Lower leg skin (tissue), 3 donors: ENCODE measurements at regions not wholly inside any gene's neighbourhood (a gene's known extent, or its start where the extent isn't known, plus 50 kb on each side); places are given as distances from the start of the nearest gene placed in this dataset.
"Not testable (repeated sequence)": the region's sequence is repeated elsewhere in the genome, so short reads cannot be mapped to it uniquely, and the experiment has no call there.

ENCODE experiments used
- POLR2A ChIP-seq, 2 donors: fragments of 450-650 bp; IDR thresholded peaks; one replicate each; pipeline ENCODE4 v1.6.1; 2016 to 2017; ENCODE audit warnings: antibody characterized with exemption in 2 of 2, mild to moderate bottlenecking in 1 of 2, moderate library complexity in 1 of 2
- TF ChIP-seq, protein P1 (sequence below), 3 donors: fragments of 450-650 bp; IDR thresholded peaks; one replicate each; pipeline ENCODE4 v1.5.1; 2016; ENCODE audit warnings: antibody characterized with exemption in 3 of 3, mild to moderate bottlenecking in 3 of 3, moderate library complexity in 2 of 3

DNA sequence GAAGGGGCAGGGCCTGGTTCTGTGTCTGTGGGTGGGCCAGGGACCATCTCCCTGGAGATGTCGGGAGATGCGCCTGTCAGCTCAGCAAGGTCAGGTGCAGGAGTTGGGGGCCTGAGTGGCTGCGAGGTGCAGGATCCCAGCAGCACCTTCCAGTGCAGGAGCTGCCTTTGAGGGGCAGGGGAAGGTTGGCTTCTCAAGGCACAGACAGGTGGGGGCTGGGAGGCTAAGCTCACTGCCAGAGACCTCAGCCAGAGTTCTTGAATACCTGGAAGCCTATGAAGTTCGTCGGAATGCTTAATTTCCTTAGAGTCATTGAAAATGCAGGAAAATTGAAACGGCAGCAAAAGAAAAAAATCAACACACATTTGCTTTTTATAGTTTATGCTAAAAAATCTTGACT lies 72.8 kb upstream of the CRYM start:
- TF ChIP-seq, protein P1, sequence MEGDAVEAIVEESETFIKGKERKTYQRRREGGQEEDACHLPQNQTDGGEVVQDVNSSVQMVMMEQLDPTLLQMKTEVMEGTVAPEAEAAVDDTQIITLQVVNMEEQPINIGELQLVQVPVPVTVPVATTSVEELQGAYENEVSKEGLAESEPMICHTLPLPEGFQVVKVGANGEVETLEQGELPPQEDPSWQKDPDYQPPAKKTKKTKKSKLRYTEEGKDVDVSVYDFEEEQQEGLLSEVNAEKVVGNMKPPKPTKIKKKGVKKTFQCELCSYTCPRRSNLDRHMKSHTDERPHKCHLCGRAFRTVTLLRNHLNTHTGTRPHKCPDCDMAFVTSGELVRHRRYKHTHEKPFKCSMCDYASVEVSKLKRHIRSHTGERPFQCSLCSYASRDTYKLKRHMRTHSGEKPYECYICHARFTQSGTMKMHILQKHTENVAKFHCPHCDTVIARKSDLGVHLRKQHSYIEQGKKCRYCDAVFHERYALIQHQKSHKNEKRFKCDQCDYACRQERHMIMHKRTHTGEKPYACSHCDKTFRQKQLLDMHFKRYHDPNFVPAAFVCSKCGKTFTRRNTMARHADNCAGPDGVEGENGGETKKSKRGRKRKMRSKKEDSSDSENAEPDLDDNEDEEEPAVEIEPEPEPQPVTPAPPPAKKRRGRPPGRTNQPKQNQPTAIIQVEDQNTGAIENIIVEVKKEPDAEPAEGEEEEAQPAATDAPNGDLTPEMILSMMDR (IDR thresholded peaks at IDR 0.05): not testable (repeated sequence)
- not testable (repeated sequence) for TF ChIP-seq POLR2A (IDR thresholded peaks at IDR 0.05)
